HEK293 (cell line): ENCODE measurements at regions not wholly inside any gene's neighbourhood (a gene's known extent, or its start where the extent isn't known, plus 50 kb on each side); places are given as distances from the start of the nearest gene placed in this dataset.

Experiments used
- CTCF ChIA-PET: fragments of 350-600 bp; formaldehyde crosslinking; extraction: SDS; loops from one replicate; lab custom pipeline; 2021; ENCODE audit warnings: antibody characterized with exemption; lab: Yijun Ruan, JAX
- POLR2A ChIA-PET: fragments of 300-600 bp; formaldehyde crosslinking; extraction: SDS; loops from one replicate; lab custom pipeline; 2020; ENCODE audit warnings: antibody characterized with exemption, inconsistent platforms; lab: Yijun Ruan, JAX
- H3K27ac ChIP-seq: fragments of 200-500 bp; sonication (Bioruptor generic); 2 replicates; pipeline ENCODE4 v1.5.1; 2014; ENCODE audit warnings: low read depth, low read length, control low read depth, inconsistent platforms; ENCODE audit errors: extremely low read depth
- H3K36me3 ChIP-seq, 2 experiments: fragments of 200-500 bp in 1 of 2; sonication (Bioruptor generic) in 1 of 2; 1 replicate in 1 of 2; 2 replicates in 1 of 2; pipeline ENCODE4 v1.5.1; 2014 to 2017; ENCODE audit warnings: inconsistent platforms in 2 of 2, low read length in 2 of 2; ENCODE audit not compliant: control insufficient read depth in 2 of 2, insufficient read depth in 1 of 2
- H3K4me1 ChIP-seq: fragments of 200-500 bp; sonication (Bioruptor generic); 2 replicates; pipeline ENCODE4 v1.5.1; 2014; ENCODE audit warnings: mild to moderate bottlenecking, low read length, inconsistent platforms; ENCODE audit not compliant: control insufficient read depth, insufficient read depth
- H3K4me3 ChIP-seq: 2 replicates; pipeline ENCODE4 v1.5.1; 2011; ENCODE audit warnings: low read depth, mild to moderate bottlenecking, control low read depth, low read length, moderate library complexity
- H3K9me3 ChIP-seq: fragments of 200-500 bp; sonication (Bioruptor generic); 2 replicates; pipeline ENCODE4 v1.5.1; 2014; ENCODE audit warnings: low read depth, low read length, inconsistent platforms; ENCODE audit not compliant: control insufficient read depth, insufficient read depth
- EGR2 ChIP-seq: fragments of 450-650 bp; formaldehyde crosslinking; IDR thresholded peaks from 2 replicates; pipeline ENCODE4 v1.5.1; 2016; ENCODE audit warnings: low read depth, missing biosample characterization, missing genetic modification characterization
- MEIS1 ChIP-seq: sonication (generic); formaldehyde crosslinking; IDR thresholded peaks from 2 replicates; pipeline ENCODE4 v1.8.1; 2022; ENCODE audit warnings: missing genetic modification reagents, mild to moderate bottlenecking, borderline replicate concordance
- PRDM1 ChIP-seq: fragments of 450-650 bp; formaldehyde crosslinking; IDR thresholded peaks from 2 replicates; pipeline ENCODE4; 2016; ENCODE audit warnings: missing biosample characterization, missing genetic modification characterization
- SALL2 ChIP-seq: fragments of 450-650 bp; formaldehyde crosslinking; IDR thresholded peaks from 2 replicates; pipeline ENCODE4 v1.5.0; 2017; ENCODE audit warnings: missing biosample characterization, mild to moderate bottlenecking, missing genetic modification characterization, borderline replicate concordance
- ZBTB8A ChIP-seq: fragments of 450-650 bp; formaldehyde crosslinking; IDR thresholded peaks from 2 replicates; pipeline ENCODE4 v1.5.1; 2016; ENCODE audit warnings: missing biosample characterization, missing genetic modification characterization
- ZNF121 ChIP-seq: fragments of 450-650 bp; formaldehyde crosslinking; IDR thresholded peaks from 2 replicates; pipeline ENCODE4 v1.5.1; 2016; ENCODE audit warnings: missing biosample characterization, missing genetic modification characterization
- ZNF214 ChIP-seq: fragments of 450-650 bp; formaldehyde crosslinking; IDR thresholded peaks from 2 replicates; pipeline ENCODE4 v1.5.1; 2017; ENCODE audit warnings: missing biosample characterization, mild to moderate bottlenecking, missing genetic modification characterization, borderline replicate concordance
- ZNF223 ChIP-seq: fragments of 450-650 bp; formaldehyde crosslinking; IDR thresholded peaks from 2 replicates; pipeline ENCODE4 v1.5.1; 2016; ENCODE audit warnings: missing biosample characterization, missing genetic modification characterization
- ZNF24 ChIP-seq: fragments of 450-650 bp; formaldehyde crosslinking; IDR thresholded peaks from 2 replicates; pipeline ENCODE4 v1.5.1; 2016; ENCODE audit warnings: missing biosample characterization, missing genetic modification characterization
- ZNF274 ChIP-seq, 2 experiments: fragments of 200-500 bp in 1 of 2; fragments of 450-650 bp in 1 of 2; sonication (Bioruptor generic) in 1 of 2; formaldehyde crosslinking in 1 of 2; IDR thresholded peaks; 2 replicates each; pipeline versions ENCODE4 v1.5.1 to v1.6.1; 2014 to 2016; ENCODE audit warnings: borderline replicate concordance in 1 of 2, inconsistent platforms in 1 of 2, low read length in 1 of 2, missing biosample characterization in 1 of 2, missing genetic modification characterization in 1 of 2
- ZNF335 ChIP-seq: fragments of 450-650 bp; formaldehyde crosslinking; conservative IDR thresholded peaks from 2 replicates; pipeline ENCODE4 v1.5.1; 2016; ENCODE audit warnings: missing biosample characterization, missing genetic modification characterization
- ZNF391 ChIP-seq: fragments of 450-650 bp; formaldehyde crosslinking; IDR thresholded peaks from 2 replicates; pipeline ENCODE4 v1.5.1; 2016; ENCODE audit warnings: low read depth, missing biosample characterization, missing genetic modification characterization, borderline replicate concordance
- ZNF416 ChIP-seq: fragments of 450-650 bp; formaldehyde crosslinking; IDR thresholded peaks from 2 replicates; pipeline ENCODE4 v1.5.1; 2016; ENCODE audit warnings: missing biosample characterization, missing genetic modification characterization
- ZNF423 ChIP-seq: fragments of 450-650 bp; formaldehyde crosslinking; IDR thresholded peaks from 2 replicates; pipeline ENCODE4 v1.5.1; 2016; ENCODE audit warnings: missing biosample characterization, missing genetic modification characterization
- ZNF521 ChIP-seq: fragments of 450-650 bp; formaldehyde crosslinking; IDR thresholded peaks from 2 replicates; pipeline ENCODE4 v1.5.1; 2017; ENCODE audit warnings: missing biosample characterization, mild to moderate bottlenecking, missing genetic modification characterization
- ZNF529 ChIP-seq: fragments of 450-650 bp; formaldehyde crosslinking; IDR thresholded peaks from 2 replicates; pipeline ENCODE4 v1.5.1; 2017; ENCODE audit warnings: missing genetic modification characterization, missing biosample characterization; ENCODE audit not compliant: insufficient replicate concordance
- ZNF530 ChIP-seq: fragments of 450-650 bp; formaldehyde crosslinking; IDR thresholded peaks from 2 replicates; pipeline ENCODE4 v1.5.1; 2016; ENCODE audit warnings: low read depth, missing biosample characterization, missing genetic modification characterization
- ZNF596 ChIP-seq: fragments of 450-650 bp; IDR thresholded peaks from 2 replicates; pipeline ENCODE4 v1.5.0; 2018; ENCODE audit warnings: missing biosample characterization, mild to moderate bottlenecking, missing genetic modification characterization, moderate library complexity
- ZNF600 ChIP-seq: fragments of 450-650 bp; formaldehyde crosslinking; IDR thresholded peaks from 2 replicates; pipeline ENCODE4 v1.5.1; 2016; ENCODE audit warnings: missing biosample characterization, missing genetic modification characterization
- ZNF701 ChIP-seq: fragments of 450-650 bp; formaldehyde crosslinking; IDR thresholded peaks from 2 replicates; pipeline ENCODE4 v1.5.1; 2016; ENCODE audit warnings: missing biosample characterization, missing genetic modification characterization
- ZSCAN16 ChIP-seq: fragments of 450-650 bp; formaldehyde crosslinking; IDR thresholded peaks from 2 replicates; pipeline ENCODE4 v1.5.1; 2016; ENCODE audit warnings: missing biosample characterization, missing genetic modification characterization
- TF ChIP-seq, protein P1 (sequence below): fragments of 450-650 bp; formaldehyde crosslinking; IDR thresholded peaks from 2 replicates; pipeline ENCODE4 v1.5.1; 2016; ENCODE audit warnings: missing biosample characterization, missing genetic modification characterization
- TF ChIP-seq, protein P2 (sequence below): fragments of 450-650 bp; formaldehyde crosslinking; IDR thresholded peaks from 2 replicates; pipeline ENCODE4 v1.5.1; 2016; ENCODE audit warnings: missing biosample characterization, missing genetic modification characterization, borderline replicate concordance
- TF ChIP-seq, protein P3 (sequence below): fragments of 450-650 bp; formaldehyde crosslinking; IDR thresholded peaks from 2 replicates; pipeline ENCODE4 v1.5.1; 2017; ENCODE audit warnings: missing biosample characterization, missing genetic modification characterization
- TF ChIP-seq, protein P4 (sequence below): fragments of 450-650 bp; formaldehyde crosslinking; IDR thresholded peaks from 2 replicates; pipeline ENCODE4 v1.5.1; 2016; ENCODE audit warnings: missing biosample characterization, missing genetic modification characterization
- TF ChIP-seq, protein P5 (sequence below): fragments of 450-650 bp; formaldehyde crosslinking; IDR thresholded peaks from 2 replicates; pipeline ENCODE4 v1.5.1; 2016; ENCODE audit warnings: missing biosample characterization, missing genetic modification characterization

DNA sequence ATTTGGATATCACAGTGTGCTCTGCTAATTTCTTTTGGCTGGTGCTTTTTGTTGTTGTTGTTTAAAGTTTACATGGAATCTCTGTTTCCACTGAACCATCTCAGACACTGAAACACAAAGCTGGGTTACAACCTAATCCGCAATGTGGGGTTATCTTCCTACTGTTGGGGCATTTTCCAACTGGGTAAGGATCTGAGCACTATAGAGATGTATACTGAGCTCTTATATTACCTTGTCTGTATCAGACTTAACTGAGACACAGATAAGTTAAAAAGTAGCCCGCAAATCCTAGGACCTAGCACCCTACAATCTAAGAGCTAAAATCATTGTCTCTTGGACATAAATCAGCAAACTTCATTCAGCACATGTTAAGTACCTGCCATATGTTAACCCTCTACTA lies 169.2 kb downstream of the LTN1 start:
- Histone ChIP-seq H3K27ac (no peak overlapping the region), H3K9me3 (no peaks in the 10 kb centered on the region), H3K4me1 (no peaks in the 10 kb centered on the region), H3K4me3 (no peak overlapping the region), H3K36me3 (no peaks in the 10 kb centered on the region)
- ChIA-PET POLR2A (no interaction called here), CTCF (interaction anchor here (0.8 to 0.9 kb wide), 2 partner anchors 11 to 77 kb away, joined by 3 to 4 read pairs; no protein-coding TSS in a partner anchor)
- no peak for TF ChIP-seq ZNF600 (tag by site-specific recombination)
- TF ChIP-seq ZNF335 (tag by site-specific recombination): no peak
- TF ChIP-seq ZNF701 (tag by site-specific recombination): no peak
- TF ChIP-seq ZNF274 (IDR thresholded peaks at IDR 0.05; ENCODE audit: low read length): no peak
- no peak for TF ChIP-seq ZNF274 (tag by site-specific recombination; IDR thresholded peaks at IDR 0.05; ENCODE audit: borderline replicate concordance)
- no peak for TF ChIP-seq ZNF214 (tag by site-specific recombination)
- no peak for TF ChIP-seq MEIS1 (CRISPR knock-in tag)
- TF ChIP-seq EGR2: no peak
- no peak for TF ChIP-seq ZNF521 (tag by site-specific recombination)
- TF ChIP-seq SALL2 (tag by site-specific recombination): no peak
- no peak for TF ChIP-seq ZNF391 (tag by site-specific recombination)
- TF ChIP-seq ZNF416 (tag by site-specific recombination): no peak
- TF ChIP-seq ZBTB8A (tag by site-specific recombination): no peak
- TF ChIP-seq ZNF530: no peak
- no peak for TF ChIP-seq ZNF223 (tag by site-specific recombination)
- TF ChIP-seq, protein P1, sequence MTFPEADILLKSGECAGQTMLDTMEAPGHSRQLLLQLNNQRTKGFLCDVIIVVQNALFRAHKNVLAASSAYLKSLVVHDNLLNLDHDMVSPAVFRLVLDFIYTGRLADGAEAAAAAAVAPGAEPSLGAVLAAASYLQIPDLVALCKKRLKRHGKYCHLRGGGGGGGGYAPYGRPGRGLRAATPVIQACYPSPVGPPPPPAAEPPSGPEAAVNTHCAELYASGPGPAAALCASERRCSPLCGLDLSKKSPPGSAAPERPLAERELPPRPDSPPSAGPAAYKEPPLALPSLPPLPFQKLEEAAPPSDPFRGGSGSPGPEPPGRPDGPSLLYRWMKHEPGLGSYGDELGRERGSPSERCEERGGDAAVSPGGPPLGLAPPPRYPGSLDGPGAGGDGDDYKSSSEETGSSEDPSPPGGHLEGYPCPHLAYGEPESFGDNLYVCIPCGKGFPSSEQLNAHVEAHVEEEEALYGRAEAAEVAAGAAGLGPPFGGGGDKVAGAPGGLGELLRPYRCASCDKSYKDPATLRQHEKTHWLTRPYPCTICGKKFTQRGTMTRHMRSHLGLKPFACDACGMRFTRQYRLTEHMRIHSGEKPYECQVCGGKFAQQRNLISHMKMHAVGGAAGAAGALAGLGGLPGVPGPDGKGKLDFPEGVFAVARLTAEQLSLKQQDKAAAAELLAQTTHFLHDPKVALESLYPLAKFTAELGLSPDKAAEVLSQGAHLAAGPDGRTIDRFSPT (tag by site-specific recombination): no peak
- no peak for TF ChIP-seq ZNF529
- no peak for TF ChIP-seq PRDM1 (tag by site-specific recombination)
- TF ChIP-seq ZNF24: no peak
- TF ChIP-seq ZNF423: no peak

DNA sequence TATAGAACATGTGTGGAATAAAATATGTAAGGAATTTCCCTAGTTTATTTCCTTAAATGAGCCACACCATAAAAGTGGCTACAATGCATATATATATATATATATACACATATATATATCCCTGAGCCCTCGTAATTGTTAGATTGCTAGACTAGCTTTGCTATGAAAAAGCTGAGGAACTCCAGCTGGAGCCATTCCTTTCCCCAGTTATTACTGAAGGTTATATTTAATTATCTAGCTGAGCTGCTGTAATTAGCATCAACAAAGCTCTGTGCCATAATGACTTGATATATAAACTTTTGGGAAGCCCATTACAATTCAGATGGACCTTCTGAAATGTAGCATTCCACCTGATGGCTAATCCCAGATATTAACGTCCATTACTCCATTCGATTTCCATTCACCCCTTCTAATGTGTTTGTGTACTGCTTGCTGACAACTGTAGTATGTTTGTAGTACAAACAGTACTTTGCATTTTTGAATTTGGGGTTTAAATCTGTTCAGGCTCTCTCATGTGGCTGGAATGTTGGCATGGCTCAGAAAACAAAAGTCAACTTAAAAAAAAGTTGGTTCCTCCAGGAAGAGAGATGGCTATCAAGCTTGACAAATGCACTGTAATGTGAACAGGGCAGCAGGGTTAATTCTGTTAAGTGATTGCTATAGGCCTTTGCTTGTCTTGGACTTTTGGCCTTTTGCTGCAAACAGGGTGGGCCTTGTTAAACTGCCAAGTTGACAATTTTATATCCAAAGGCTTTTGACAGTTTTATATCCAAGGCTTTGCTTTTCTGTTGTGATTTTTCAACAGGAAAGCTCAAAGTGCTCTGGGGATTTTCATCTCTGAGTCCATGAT lies 170.0 kb downstream of the LTN1 start:
- Histone ChIP-seq H3K4me3 (no peak overlapping the region), H3K9me3 (no peaks in the 10 kb centered on the region), H3K36me3 (no peaks in the 10 kb centered on the region), H3K4me1 (no peaks in the 10 kb centered on the region), H3K27ac (no peak overlapping the region)
- ChIA-PET POLR2A (no interaction called here), CTCF (interaction anchor here (0.8 to 0.9 kb wide), 2 partner anchors 12 to 76 kb away, joined by 3 to 4 read pairs; no protein-coding TSS in a partner anchor)
- TF ChIP-seq ZNF423 (0 out of 2 replicates have a peak, but pooled peaks have one; percentile 30), ZSCAN16 (tag by site-specific recombination) (no peak), ZNF416 (tag by site-specific recombination) (no peak), ZNF530 (no peak), ZNF121 (tag by site-specific recombination) (no peak), ZNF596 (tag by site-specific recombination) (no peak)
- TF ChIP-seq, protein P2, sequence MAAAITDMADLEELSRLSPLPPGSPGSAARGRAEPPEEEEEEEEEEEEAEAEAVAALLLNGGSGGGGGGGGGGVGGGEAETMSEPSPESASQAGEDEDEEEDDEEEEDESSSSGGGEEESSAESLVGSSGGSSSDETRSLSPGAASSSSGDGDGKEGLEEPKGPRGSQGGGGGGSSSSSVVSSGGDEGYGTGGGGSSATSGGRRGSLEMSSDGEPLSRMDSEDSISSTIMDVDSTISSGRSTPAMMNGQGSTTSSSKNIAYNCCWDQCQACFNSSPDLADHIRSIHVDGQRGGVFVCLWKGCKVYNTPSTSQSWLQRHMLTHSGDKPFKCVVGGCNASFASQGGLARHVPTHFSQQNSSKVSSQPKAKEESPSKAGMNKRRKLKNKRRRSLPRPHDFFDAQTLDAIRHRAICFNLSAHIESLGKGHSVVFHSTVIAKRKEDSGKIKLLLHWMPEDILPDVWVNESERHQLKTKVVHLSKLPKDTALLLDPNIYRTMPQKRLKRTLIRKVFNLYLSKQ (tag by site-specific recombination): no peak
- TF ChIP-seq, protein P3, sequence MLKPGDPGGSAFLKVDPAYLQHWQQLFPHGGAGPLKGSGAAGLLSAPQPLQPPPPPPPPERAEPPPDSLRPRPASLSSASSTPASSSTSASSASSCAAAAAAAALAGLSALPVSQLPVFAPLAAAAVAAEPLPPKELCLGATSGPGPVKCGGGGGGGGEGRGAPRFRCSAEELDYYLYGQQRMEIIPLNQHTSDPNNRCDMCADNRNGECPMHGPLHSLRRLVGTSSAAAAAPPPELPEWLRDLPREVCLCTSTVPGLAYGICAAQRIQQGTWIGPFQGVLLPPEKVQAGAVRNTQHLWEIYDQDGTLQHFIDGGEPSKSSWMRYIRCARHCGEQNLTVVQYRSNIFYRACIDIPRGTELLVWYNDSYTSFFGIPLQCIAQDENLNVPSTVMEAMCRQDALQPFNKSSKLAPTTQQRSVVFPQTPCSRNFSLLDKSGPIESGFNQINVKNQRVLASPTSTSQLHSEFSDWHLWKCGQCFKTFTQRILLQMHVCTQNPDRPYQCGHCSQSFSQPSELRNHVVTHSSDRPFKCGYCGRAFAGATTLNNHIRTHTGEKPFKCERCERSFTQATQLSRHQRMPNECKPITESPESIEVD: 0 out of 2 replicates have a peak, but pooled peaks have one; percentile 12
- TF ChIP-seq, protein P4, sequence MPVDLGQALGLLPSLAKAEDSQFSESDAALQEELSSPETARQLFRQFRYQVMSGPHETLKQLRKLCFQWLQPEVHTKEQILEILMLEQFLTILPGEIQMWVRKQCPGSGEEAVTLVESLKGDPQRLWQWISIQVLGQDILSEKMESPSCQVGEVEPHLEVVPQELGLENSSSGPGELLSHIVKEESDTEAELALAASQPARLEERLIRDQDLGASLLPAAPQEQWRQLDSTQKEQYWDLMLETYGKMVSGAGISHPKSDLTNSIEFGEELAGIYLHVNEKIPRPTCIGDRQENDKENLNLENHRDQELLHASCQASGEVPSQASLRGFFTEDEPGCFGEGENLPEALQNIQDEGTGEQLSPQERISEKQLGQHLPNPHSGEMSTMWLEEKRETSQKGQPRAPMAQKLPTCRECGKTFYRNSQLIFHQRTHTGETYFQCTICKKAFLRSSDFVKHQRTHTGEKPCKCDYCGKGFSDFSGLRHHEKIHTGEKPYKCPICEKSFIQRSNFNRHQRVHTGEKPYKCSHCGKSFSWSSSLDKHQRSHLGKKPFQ (tag by site-specific recombination): no peak
- TF ChIP-seq, protein P5, sequence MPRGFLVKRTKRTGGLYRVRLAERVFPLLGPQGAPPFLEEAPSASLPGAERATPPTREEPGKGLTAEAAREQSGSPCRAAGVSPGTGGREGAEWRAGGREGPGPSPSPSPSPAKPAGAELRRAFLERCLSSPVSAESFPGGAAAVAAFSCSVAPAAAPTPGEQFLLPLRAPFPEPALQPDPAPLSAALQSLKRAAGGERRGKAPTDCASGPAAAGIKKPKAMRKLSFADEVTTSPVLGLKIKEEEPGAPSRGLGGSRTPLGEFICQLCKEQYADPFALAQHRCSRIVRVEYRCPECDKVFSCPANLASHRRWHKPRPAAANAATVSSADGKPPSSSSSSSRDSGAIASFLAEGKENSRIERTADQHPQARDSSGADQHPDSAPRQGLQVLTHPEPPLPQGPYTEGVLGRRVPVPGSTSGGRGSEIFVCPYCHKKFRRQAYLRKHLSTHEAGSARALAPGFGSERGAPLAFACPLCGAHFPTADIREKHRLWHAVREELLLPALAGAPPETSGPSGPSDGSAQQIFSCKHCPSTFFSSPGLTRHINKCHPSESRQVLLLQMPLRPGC (tag by site-specific recombination): no peak
